ENCODE measurements at regions not wholly inside any gene's neighbourhood (a gene's known extent, or its start where the extent isn't known, plus 50 kb on each side); places are given as distances from the start of the nearest gene placed in this dataset.

DNA sequence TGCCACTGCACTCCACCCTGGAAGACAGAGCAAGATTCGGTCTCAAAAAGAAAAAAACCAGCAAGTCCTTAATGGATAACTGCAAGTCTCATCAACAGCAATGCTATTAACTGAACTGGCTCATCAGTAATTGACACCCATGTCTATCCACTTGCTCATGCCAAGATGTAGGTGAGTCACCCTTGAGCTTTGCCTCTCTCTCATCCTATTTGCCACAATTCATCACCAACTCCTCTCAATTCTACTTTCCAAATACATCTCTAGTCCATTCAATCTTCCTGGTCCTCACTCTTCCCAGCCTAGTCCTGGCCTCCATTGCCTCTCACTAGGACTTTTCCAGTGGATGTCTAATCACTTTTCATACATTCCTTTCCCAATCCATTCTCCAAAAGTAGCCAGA lies 103.7 kb upstream of the PRMT6 start:
- DNase-seq (no peak), ATAC-seq (ENCODE audit: low read depth) (no peak)
- ChIA-PET CTCF (no interaction called here), POLR2A (no interaction called here)
- no peak overlapping the region for H3K27ac ChIP-seq (ENCODE audit: low read length in 2 of 2)
- intact Hi-C loops (cut with micrococcal nuclease) = no loop called here
- Mint-ChIP-seq H3K4me1 (no peaks in the 10 kb centered on the region), H3K27ac (no peak overlapping the region), H3K4me3 (no peak overlapping the region), H3K27me3 (peaks cover 25% of the 10 kb centered on the region), H3K9me3 (ENCODE audit: insufficient read depth) (no peaks in the 10 kb centered on the region)
- TF ChIP-seq EZH2 (IDR thresholded peaks at IDR 0.05; ENCODE audit: borderline replicate concordance, insufficient read depth, low read depth, low read length, poor library complexity, severe bottlenecking) = no peak
- H3K4me1 ChIP-seq (ENCODE audit: control insufficient read depth in 2 of 2, insufficient read depth in 2 of 2, low read length in 2 of 2) = no peaks in the 10 kb centered on the region
- no peaks in the 10 kb centered on the region for H3K27me3 ChIP-seq (replicated peaks in 1 of 4; ENCODE audit: control extremely low read depth in 1 of 4, control insufficient read depth in 3 of 4, insufficient read depth in 4 of 4, low read length in 3 of 4)
- no peaks in the 10 kb centered on the region for H4K20me1 ChIP-seq (ENCODE audit: control insufficient read depth, insufficient read depth, low read length, poor library complexity, severe bottlenecking)
- no peak overlapping the region for H3K9ac ChIP-seq (ENCODE audit: low read length)
- 82% methylated on average over 1 of the region's 1 CpG for WGBS (ENCODE audit: insufficient coverage)
- no peaks in the 10 kb centered on the region for H3K36me3 ChIP-seq (replicated peaks in 1 of 2; ENCODE audit: control extremely low read depth in 1 of 2, control insufficient read depth in 1 of 2, extremely low read depth in 1 of 2, insufficient read depth in 2 of 2, low read length in 1 of 2)
- H2AFZ ChIP-seq (ENCODE audit: insufficient read depth, low read depth, low read length, poor library complexity, severe bottlenecking) = no peak overlapping the region
- no peak overlapping the region for H3K4me2 ChIP-seq (replicated peaks; ENCODE audit: low read depth, low read length, poor library complexity, severe bottlenecking)
- H3K9me3 ChIP-seq (ENCODE audit: control extremely low read depth in 1 of 3, control insufficient read depth in 2 of 3, insufficient read depth in 1 of 3, low read length in 2 of 3) = no peaks in the 10 kb centered on the region
- no peak overlapping the region for H3K4me3 ChIP-seq (ENCODE audit: control extremely low read depth in 1 of 5, extremely low read depth in 1 of 5, insufficient read depth in 1 of 5, low read depth in 2 of 5, low read length in 4 of 5)
- H3K79me2 ChIP-seq (ENCODE audit: control insufficient read depth, insufficient read depth, low read length) = no peaks in the 10 kb centered on the region

DNA sequence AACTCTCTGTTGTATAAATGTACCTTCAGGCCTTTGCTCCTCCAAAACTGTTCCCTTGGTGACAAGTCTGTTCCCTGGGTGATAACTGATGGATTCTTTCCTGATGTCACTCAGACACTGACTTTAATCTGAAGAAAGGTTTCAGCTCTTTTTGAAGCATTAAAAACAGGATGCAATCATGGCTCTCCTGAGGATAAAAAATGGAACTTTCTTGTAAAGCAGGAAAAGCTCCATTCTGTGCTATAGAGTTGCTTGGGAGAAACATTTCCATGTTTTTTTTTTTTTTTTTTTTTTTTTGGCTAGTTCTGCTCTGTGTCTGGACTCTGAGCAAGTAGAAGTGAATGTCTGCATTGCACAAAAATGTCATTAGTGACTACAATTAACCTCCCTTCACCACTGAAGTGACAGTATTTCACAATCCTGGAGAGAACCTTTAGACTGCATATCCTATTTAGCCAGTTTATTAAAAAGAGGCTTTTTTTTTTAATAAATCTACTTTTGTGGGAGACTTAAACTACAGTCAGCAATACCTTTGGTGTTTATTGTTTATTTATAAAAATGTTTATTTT lies 101.7 kb upstream of the PRMT6 start:
- no peak for TF ChIP-seq EZH2 (IDR thresholded peaks at IDR 0.05; ENCODE audit: borderline replicate concordance, insufficient read depth, low read depth, low read length, poor library complexity, severe bottlenecking)
- no peak overlapping the region for H2AFZ ChIP-seq (ENCODE audit: insufficient read depth, low read depth, low read length, poor library complexity, severe bottlenecking)
- ChIA-PET CTCF (no interaction called here), POLR2A (no interaction called here)
- no peaks in the 10 kb centered on the region for H3K36me3 ChIP-seq (replicated peaks in 1 of 2; ENCODE audit: control extremely low read depth in 1 of 2, control insufficient read depth in 1 of 2, extremely low read depth in 1 of 2, insufficient read depth in 2 of 2, low read length in 1 of 2)
- H3K79me2 ChIP-seq (ENCODE audit: control insufficient read depth, insufficient read depth, low read length) = no peaks in the 10 kb centered on the region
- no peak overlapping the region for H3K4me3 ChIP-seq (ENCODE audit: control extremely low read depth in 1 of 5, extremely low read depth in 1 of 5, insufficient read depth in 1 of 5, low read depth in 2 of 5, low read length in 4 of 5)
- H3K9ac ChIP-seq (ENCODE audit: low read length) = no peak overlapping the region
- no peak overlapping the region for H3K4me2 ChIP-seq (replicated peaks; ENCODE audit: low read depth, low read length, poor library complexity, severe bottlenecking)
- ATAC-seq (ENCODE audit: low read depth) (no peak), DNase-seq (no peak)
- no peaks in the 10 kb centered on the region for H3K27me3 ChIP-seq (replicated peaks in 1 of 4; ENCODE audit: control extremely low read depth in 1 of 4, control insufficient read depth in 3 of 4, insufficient read depth in 4 of 4, low read length in 3 of 4)
- H3K27ac Mint-ChIP-seq = no peak overlapping the region
- H3K9me3 ChIP-seq (ENCODE audit: control extremely low read depth in 1 of 3, control insufficient read depth in 2 of 3, insufficient read depth in 1 of 3, low read length in 2 of 3) = no peaks in the 10 kb centered on the region
- H4K20me1 ChIP-seq (ENCODE audit: control insufficient read depth, insufficient read depth, low read length, poor library complexity, severe bottlenecking) = no peaks in the 10 kb centered on the region
- no peaks in the 10 kb centered on the region for H3K4me1 ChIP-seq (ENCODE audit: control insufficient read depth in 2 of 2, insufficient read depth in 2 of 2, low read length in 2 of 2)
- no peaks in the 10 kb centered on the region for H3K9me3 Mint-ChIP-seq (ENCODE audit: insufficient read depth)
- intact Hi-C loops (cut with micrococcal nuclease) = no loop called here
- peaks cover 26% of the 10 kb centered on the region for H3K27me3 Mint-ChIP-seq
- H3K4me3 Mint-ChIP-seq = no peak overlapping the region
- no peak overlapping the region for H3K27ac ChIP-seq (ENCODE audit: low read length in 2 of 2)
- no peaks in the 10 kb centered on the region for H3K4me1 Mint-ChIP-seq
